ENCODE measurements at regions not wholly inside any gene's neighbourhood (a gene's known extent, or its start where the extent isn't known, plus 50 kb on each side); places are given as distances from the start of the nearest gene placed in this dataset.

DNA sequence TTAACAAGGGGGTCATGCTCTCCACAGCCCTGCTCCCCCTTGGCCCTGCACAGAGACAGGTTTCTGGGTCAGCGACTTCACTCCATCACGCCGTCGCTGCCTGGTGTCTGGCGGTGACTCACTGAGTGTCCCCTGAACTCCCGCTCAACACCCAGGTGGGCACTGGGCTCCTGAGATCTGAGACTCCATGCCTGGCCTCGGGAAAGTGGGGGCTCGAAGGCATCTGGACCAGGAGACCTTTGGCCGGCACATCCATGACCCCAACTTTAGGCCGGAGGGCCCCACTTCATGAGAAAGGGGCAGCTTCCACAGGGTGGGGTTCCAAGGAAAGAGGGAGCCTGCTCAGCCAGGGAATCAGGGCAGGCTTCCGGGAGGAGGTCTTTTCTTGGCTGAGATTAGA lies 79.3 kb upstream of the PRR5 start:
- TF ChIP-seq CTCF (conservative IDR thresholded peaks at IDR 0.05; ENCODE audit: low read depth, low read length): no peak
- no peak for TF ChIP-seq EZH2 (IDR thresholded peaks at IDR 0.05; ENCODE audit: borderline replicate concordance, low read depth, low read length, poor library complexity, severe bottlenecking)

Measured in A673 (cell line).